ENCODE measurements at regions not wholly inside any gene's neighbourhood (a gene's known extent, or its start where the extent isn't known, plus 50 kb on each side); places are given as distances from the start of the nearest gene placed in this dataset.

- Histone ChIP-seq H3K4me1 (no peaks in the 10 kb centered on the region), H3K4me3 (no peak overlapping the region), H3K27me3 (no peaks in the 10 kb centered on the region), H3K36me3 (no peaks in the 10 kb centered on the region), H3K9me3 (no peaks in the 10 kb centered on the region), H3K27ac (peak overlapping the region in 3 of 4 donors; percentile 10 to 62 (median 16))
- TF ChIP-seq, protein P1, sequence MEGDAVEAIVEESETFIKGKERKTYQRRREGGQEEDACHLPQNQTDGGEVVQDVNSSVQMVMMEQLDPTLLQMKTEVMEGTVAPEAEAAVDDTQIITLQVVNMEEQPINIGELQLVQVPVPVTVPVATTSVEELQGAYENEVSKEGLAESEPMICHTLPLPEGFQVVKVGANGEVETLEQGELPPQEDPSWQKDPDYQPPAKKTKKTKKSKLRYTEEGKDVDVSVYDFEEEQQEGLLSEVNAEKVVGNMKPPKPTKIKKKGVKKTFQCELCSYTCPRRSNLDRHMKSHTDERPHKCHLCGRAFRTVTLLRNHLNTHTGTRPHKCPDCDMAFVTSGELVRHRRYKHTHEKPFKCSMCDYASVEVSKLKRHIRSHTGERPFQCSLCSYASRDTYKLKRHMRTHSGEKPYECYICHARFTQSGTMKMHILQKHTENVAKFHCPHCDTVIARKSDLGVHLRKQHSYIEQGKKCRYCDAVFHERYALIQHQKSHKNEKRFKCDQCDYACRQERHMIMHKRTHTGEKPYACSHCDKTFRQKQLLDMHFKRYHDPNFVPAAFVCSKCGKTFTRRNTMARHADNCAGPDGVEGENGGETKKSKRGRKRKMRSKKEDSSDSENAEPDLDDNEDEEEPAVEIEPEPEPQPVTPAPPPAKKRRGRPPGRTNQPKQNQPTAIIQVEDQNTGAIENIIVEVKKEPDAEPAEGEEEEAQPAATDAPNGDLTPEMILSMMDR (IDR thresholded peaks at IDR 0.05 in 4 of 5, conservative IDR thresholded peaks at IDR 0.05 in 1 of 5) = no peak
- TF ChIP-seq POLR2A (IDR thresholded peaks at IDR 0.05) = no peak
- no peak for DNase-seq
- in situ Hi-C loops (cut with MboI; ENCODE audit: low sequenced_read_pairs in 4 of 4) = no loop called here
- no peak for ATAC-seq
- intact Hi-C loops (cut with DNase I; ENCODE audit: low total_unique reads) = no loop called here
These were observed 616.3 kb downstream of the EBF1 start for GRCh38 chr5:158483281-158483860.

GRCh38 chr5:158482125-158482524, 617.6 kb downstream of the EBF1 start:
- TF ChIP-seq, protein P1 (IDR thresholded peaks at IDR 0.05 in 4 of 5, conservative IDR thresholded peaks at IDR 0.05 in 1 of 5) = no peak
- no peak for TF ChIP-seq POLR2A (IDR thresholded peaks at IDR 0.05)
- Histone ChIP-seq H3K27ac (no peak overlapping the region), H3K36me3 (no peaks in the 10 kb centered on the region), H3K9me3 (no peaks in the 10 kb centered on the region), H3K4me3 (no peak overlapping the region), H3K4me1 (no peaks in the 10 kb centered on the region), H3K27me3 (no peaks in the 10 kb centered on the region)
- in situ Hi-C loops (cut with MboI; ENCODE audit: low sequenced_read_pairs in 4 of 4) = no loop called here
- DNase-seq = no peak
- no peak for ATAC-seq
- intact Hi-C loops (cut with DNase I; ENCODE audit: low total_unique reads) = no loop called here

- ATAC-seq = no peak
- TF ChIP-seq POLR2A (IDR thresholded peaks at IDR 0.05) = no peak
- TF ChIP-seq, protein P1 (IDR thresholded peaks at IDR 0.05 in 4 of 5, conservative IDR thresholded peaks at IDR 0.05 in 1 of 5) = no peak
- no peaks in the 10 kb centered on the region for H3K27me3 ChIP-seq
- H3K9me3 ChIP-seq = no peaks in the 10 kb centered on the region
- H3K4me1 ChIP-seq = no peaks in the 10 kb centered on the region
- in situ Hi-C loops (cut with MboI; ENCODE audit: low sequenced_read_pairs in 4 of 4) (no loop called here), intact Hi-C loops (cut with DNase I; ENCODE audit: low total_unique reads) (no loop called here)
- DNase-seq = no peak
- H3K27ac ChIP-seq = no peak overlapping the region
- no peaks in the 10 kb centered on the region for H3K36me3 ChIP-seq
- no peak overlapping the region for H3K4me3 ChIP-seq
These were observed 619.2 kb upstream of the CLINT1 start for GRCh38 chr5:158478139-158478538.

DNA sequence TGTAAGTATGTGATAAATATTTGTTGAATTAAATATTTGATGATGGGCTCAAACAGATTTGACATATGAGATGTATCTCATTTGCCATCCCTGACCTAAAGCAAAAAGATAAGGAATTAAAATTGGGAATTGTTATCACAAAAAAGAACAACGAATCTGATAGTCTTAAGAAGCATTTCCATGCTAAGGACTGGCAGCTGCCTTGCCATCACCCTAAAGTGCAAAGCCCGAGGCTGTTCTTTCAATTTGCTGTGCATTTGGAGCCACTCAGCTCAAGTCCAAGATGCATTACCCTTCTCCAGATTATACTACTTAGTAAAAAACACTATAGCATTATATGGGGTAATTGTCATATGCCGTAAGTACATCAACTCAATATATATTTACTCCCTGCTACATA, 618.3 kb upstream of the CLINT1 start:
- ATAC-seq (no peak), DNase-seq (no peak)
- Histone ChIP-seq H3K4me1 (no peaks in the 10 kb centered on the region), H3K27ac (no peak overlapping the region), H3K4me3 (no peak overlapping the region), H3K9me3 (no peaks in the 10 kb centered on the region), H3K36me3 (no peaks in the 10 kb centered on the region), H3K27me3 (no peaks in the 10 kb centered on the region)
- TF ChIP-seq POLR2A (IDR thresholded peaks at IDR 0.05) = no peak
- TF ChIP-seq, protein P1 (IDR thresholded peaks at IDR 0.05 in 4 of 5, conservative IDR thresholded peaks at IDR 0.05 in 1 of 5) = no peak
- in situ Hi-C loops (cut with MboI; ENCODE audit: low sequenced_read_pairs in 4 of 4) = no loop called here
- intact Hi-C loops (cut with DNase I; ENCODE audit: low total_unique reads) = no loop called here

All from gastrocnemius medialis (tissue), 4 donors.